ENCODE measurements at regions not wholly inside any gene's neighbourhood (a gene's known extent, or its start where the extent isn't known, plus 50 kb on each side); places are given as distances from the start of the nearest gene placed in this dataset.

DNA sequence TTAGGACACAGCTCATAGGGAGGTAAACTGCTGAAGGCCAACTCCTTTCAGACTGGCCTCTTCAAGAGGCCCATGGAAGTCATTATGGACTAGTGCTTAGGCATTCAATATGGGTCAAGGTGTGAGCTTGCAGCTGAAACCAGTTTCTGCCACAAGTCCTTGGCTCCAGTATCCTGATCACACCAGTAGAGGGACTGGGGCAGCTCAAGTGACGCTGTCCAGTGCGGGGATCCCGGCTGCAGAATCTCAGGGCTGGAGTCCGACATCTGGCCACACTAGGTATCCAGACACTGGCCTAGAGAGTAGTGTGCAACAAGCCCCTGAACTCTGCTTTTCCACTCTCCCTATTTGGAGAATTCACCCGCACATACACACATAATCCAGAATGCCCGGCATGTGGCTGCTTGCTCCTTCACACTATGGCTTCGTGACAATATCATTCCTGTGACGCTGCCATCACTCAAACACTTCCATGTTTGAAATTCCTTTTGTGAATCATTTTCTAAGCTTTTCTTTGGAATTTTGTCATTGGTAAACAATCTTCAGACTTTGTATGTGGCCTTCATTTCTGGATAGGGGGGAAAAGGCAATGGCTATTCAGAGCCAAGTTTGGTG, 425.1 kb downstream of the EFNB2 start:
- TF ChIP-seq, protein P1, sequence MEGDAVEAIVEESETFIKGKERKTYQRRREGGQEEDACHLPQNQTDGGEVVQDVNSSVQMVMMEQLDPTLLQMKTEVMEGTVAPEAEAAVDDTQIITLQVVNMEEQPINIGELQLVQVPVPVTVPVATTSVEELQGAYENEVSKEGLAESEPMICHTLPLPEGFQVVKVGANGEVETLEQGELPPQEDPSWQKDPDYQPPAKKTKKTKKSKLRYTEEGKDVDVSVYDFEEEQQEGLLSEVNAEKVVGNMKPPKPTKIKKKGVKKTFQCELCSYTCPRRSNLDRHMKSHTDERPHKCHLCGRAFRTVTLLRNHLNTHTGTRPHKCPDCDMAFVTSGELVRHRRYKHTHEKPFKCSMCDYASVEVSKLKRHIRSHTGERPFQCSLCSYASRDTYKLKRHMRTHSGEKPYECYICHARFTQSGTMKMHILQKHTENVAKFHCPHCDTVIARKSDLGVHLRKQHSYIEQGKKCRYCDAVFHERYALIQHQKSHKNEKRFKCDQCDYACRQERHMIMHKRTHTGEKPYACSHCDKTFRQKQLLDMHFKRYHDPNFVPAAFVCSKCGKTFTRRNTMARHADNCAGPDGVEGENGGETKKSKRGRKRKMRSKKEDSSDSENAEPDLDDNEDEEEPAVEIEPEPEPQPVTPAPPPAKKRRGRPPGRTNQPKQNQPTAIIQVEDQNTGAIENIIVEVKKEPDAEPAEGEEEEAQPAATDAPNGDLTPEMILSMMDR (IDR thresholded peaks at IDR 0.05; ENCODE audit: borderline replicate concordance, control extremely low read depth, extremely low read depth, insufficient read depth, missing control alignments): no peak
- no peak for DNase-seq (ENCODE audit: low spot score)
- in situ Hi-C loops (cut with MboI; ENCODE audit: low sequenced_read_pairs, unreplicated experiment): no loop called here

DNA sequence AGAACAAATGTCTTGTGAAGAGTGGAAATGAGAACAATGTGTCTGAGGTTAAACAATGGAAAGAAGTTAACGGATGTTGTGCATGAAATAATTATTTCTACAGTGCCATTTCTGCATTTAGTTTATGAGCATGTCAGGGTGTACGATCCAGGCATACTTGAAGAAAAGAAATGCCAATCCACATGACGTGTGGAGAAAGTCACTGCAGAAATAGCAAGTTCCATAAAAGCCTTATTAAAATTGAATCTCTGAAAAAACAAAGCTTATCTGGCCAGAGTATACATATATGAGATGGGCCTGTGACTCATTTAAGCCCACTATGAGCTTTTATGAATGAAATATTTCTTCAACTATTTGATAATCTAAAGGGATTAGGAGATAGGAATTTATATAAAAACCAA, 426.1 kb downstream of the EFNB2 start:
- DNase-seq (ENCODE audit: low spot score): no peak
- in situ Hi-C loops (cut with MboI; ENCODE audit: low sequenced_read_pairs, unreplicated experiment): no loop called here
- TF ChIP-seq, protein P1 (IDR thresholded peaks at IDR 0.05; ENCODE audit: borderline replicate concordance, control extremely low read depth, extremely low read depth, insufficient read depth, missing control alignments): no peak

DNA sequence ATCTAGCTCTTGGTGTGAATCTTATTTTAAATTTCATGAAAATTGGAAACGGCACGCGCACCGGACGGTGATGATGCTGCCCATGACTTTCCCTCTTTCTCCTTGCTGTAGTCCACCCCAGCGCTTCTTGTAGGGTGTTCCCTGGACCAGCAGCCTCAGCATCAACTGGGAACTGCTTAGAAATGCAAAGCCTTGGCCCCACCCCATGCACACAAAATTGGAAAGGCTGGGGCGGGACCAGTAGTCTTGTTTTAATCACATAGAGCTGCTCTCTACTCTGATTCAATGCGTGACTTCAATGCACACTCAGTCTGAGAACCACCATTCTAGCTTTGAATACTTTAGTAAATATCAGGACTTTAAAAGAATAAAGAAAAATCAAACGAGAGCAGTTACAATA, 427.1 kb downstream of the EFNB2 start:
- no peak for DNase-seq (ENCODE audit: low spot score)
- in situ Hi-C loops (cut with MboI; ENCODE audit: low sequenced_read_pairs, unreplicated experiment): no loop called here
- TF ChIP-seq, protein P1 (IDR thresholded peaks at IDR 0.05; ENCODE audit: borderline replicate concordance, control extremely low read depth, extremely low read depth, insufficient read depth, missing control alignments): no peak

DNA sequence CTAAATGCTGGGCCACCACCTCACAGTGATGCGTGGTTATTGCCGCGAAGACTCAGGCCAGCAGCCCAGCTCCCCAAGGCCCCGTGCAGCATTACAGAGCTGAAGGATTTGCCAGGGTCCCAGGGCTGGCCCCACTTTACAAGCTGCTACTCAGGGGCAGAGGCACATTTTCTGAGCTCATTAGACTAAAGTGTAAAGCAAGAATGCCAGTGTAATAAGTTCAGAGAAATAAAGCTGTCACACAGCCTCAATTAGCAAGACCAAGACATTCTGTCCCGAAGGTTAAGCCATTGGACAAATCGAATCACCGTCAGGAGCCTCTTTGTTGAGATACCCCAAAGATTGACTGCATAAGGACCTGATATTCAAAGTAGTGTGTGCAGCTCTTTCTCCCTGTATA, 428.4 kb downstream of the EFNB2 start:
- TF ChIP-seq, protein P1 (IDR thresholded peaks at IDR 0.05; ENCODE audit: borderline replicate concordance, control extremely low read depth, extremely low read depth, insufficient read depth, missing control alignments): no peak
- DNase-seq (ENCODE audit: low spot score): no peak
- in situ Hi-C loops (cut with MboI; ENCODE audit: low sequenced_read_pairs, unreplicated experiment): no loop called here

DNA sequence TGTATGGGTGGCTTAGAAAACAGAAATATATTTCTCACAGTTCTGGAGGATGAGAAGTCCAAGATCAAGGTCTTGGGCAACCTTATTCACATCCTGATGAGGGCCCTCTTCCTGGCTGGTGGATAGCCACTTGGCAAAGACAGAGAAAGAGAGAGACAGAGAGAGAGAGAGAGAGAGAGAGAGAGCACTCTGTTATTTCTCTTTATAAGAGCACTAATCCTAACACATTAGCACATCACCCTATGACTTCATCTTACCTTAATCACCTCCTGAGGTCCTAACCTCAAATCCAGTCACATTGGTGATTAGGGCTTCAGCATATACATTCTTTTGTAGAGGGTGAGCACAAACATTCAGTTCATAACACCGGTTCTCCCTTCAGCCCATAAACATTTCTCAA, 430.3 kb downstream of the EFNB2 start:
- DNase-seq (ENCODE audit: low spot score): no peak
- TF ChIP-seq, protein P1 (IDR thresholded peaks at IDR 0.05; ENCODE audit: borderline replicate concordance, control extremely low read depth, extremely low read depth, insufficient read depth, missing control alignments): no peak
- in situ Hi-C loops (cut with MboI; ENCODE audit: low sequenced_read_pairs, unreplicated experiment): no loop called here

DNA sequence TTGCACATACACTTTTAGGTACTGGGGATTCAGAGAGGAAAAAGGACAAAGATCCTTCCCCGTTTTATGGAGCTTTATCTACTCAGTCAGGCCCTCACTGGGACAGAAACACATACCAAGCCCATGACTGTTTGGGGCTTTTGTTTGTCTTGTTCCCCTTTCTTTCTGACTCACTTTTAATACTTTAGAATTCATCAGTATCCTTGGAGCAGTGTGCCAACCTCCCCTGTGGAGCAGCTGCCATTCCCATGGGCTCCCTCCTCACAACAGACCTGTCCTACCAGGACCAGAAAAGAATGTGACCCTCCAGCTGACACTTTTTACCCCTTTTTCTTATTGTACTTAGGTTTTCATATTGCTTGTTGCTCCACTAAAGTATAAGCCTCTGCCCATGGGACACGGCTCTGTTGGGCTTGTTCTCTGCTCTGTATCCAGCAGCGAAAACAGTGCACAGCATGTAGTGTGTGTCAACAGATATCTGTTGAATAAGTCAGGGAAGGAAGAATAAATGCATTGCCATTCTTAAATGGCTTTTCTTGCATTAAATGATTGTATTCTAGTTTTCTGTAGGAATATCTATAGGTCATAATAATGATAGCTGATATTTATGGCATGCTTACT, 431.1 kb downstream of the EFNB2 start:
- no peak for DNase-seq (ENCODE audit: low spot score)
- in situ Hi-C loops (cut with MboI; ENCODE audit: low sequenced_read_pairs, unreplicated experiment): no loop called here
- TF ChIP-seq, protein P1 (IDR thresholded peaks at IDR 0.05; ENCODE audit: borderline replicate concordance, control extremely low read depth, extremely low read depth, insufficient read depth, missing control alignments): no peak

Data from GM13976 (cell line).